WTC11 (cell line): ENCODE measurements at regions not wholly inside any gene's neighbourhood (a gene's known extent, or its start where the extent isn't known, plus 50 kb on each side); places are given as distances from the start of the nearest gene placed in this dataset.

Source experiments
- CREB1 ChIP-seq: sonication (generic); formaldehyde crosslinking; IDR thresholded peaks from 2 replicates; pipeline ENCODE4 v1.8.0; 2023; ENCODE audit warnings: mild to moderate bottlenecking, missing genetic modification reagents
- CTCF ChIP-seq: fragments of 200-600 bp; IDR thresholded peaks from 2 replicates; pipeline ENCODE4 v1.8.0; 2022; ENCODE audit warnings: antibody characterized with exemption
- EMX1 ChIP-seq: fragments of 250-450 bp; sonication (Bioruptor Pico); IDR thresholded peaks from 2 replicates; pipeline ENCODE4 v1.8.0; 2021; ENCODE audit warnings: mild to moderate bottlenecking
- ETV6 ChIP-seq: sonication (generic); formaldehyde crosslinking; IDR thresholded peaks from 2 replicates; pipeline ENCODE4 v1.8.1; 2022; ENCODE audit warnings: mild to moderate bottlenecking, missing genetic modification reagents
- HMGXB4 ChIP-seq: sonication (generic); formaldehyde crosslinking; IDR thresholded peaks from 2 replicates; pipeline ENCODE4 v1.8.1; 2023; ENCODE audit warnings: mild to moderate bottlenecking, moderate library complexity, missing genetic modification reagents
- ZBTB21 ChIP-seq: sonication (generic); formaldehyde crosslinking; IDR thresholded peaks from 2 replicates; pipeline ENCODE4 v1.8.1; 2023; ENCODE audit warnings: mild to moderate bottlenecking, missing genetic modification reagents, borderline replicate concordance
- ZNF138 ChIP-seq: sonication (generic); formaldehyde crosslinking; conservative IDR thresholded peaks from 2 replicates; pipeline ENCODE4 v1.8.1; 2022; ENCODE audit warnings: mild to moderate bottlenecking, moderate library complexity, missing genetic modification reagents
- ZNF281 ChIP-seq: sonication (generic); formaldehyde crosslinking; IDR thresholded peaks from 2 replicates; pipeline ENCODE4 v1.8.0; 2023; ENCODE audit warnings: mild to moderate bottlenecking, missing genetic modification reagents

- no peak for TF ChIP-seq HMGXB4 (CRISPR knock-in tag)
- no peak for TF ChIP-seq CTCF
- no peak for TF ChIP-seq ETV6 (CRISPR knock-in tag)
- no peak for TF ChIP-seq CREB1
- no peak for TF ChIP-seq ZBTB21 (CRISPR knock-in tag)
- TF ChIP-seq ZNF138: no peak
- no peak for TF ChIP-seq EMX1 (CRISPR knock-in tag)
- TF ChIP-seq ZNF281 (CRISPR knock-in tag): no peak
These were observed 210.3 kb downstream of the SETD4 start for GRCh38 chr21:35850029-35850428.
